Dendritic cell treated with granulocyte-macrophage colony-stimulating factor and Interleukin-4, amounts not matched to agents 40 ng/mL and 50 ng/mL, for 4 days (primary cell): ENCODE measurements at regions not wholly inside any gene's neighbourhood (a gene's known extent, or its start where the extent isn't known, plus 50 kb on each side); places are given as distances from the start of the nearest gene placed in this dataset.

Experiments
- H3K27ac Mint-ChIP-seq: one replicate; pipeline ENCODE4 v1.8.0; 2022; ENCODE audit warnings: mild to moderate bottlenecking, mixed read lengths
- H3K27me3 Mint-ChIP-seq: one replicate; pipeline ENCODE4 v1.8.0; 2022; ENCODE audit warnings: mild to moderate bottlenecking, mixed read lengths
- H3K36me3 Mint-ChIP-seq: one replicate; pipeline ENCODE4 v1.8.0; 2022; ENCODE audit warnings: low read depth, mixed read lengths
- H3K4me1 Mint-ChIP-seq: one replicate; pipeline ENCODE4 v1.8.0; 2022; ENCODE audit warnings: low read depth, mixed read lengths
- H3K4me3 Mint-ChIP-seq: one replicate; pipeline ENCODE4 v1.8.0; 2022; ENCODE audit warnings: mild to moderate bottlenecking, moderate library complexity, mixed read lengths
- H3K9me3 Mint-ChIP-seq: one replicate; pipeline ENCODE4 v1.8.0; 2022; ENCODE audit warnings: mixed read lengths
- intact Hi-C: fragments of 100-400 bp; cut with micrococcal nuclease; formaldehyde crosslinking; loops from one replicate; pipeline ENCODE4 v1.15.0; 2022

GRCh38 chr6:148200293-148200692, 142.3 kb upstream of the SASH1 start:
- Mint-ChIP-seq H3K4me1 (peaks cover 31% of the 10 kb centered on the region), H3K27ac (no peak overlapping the region), H3K9me3 (no peaks in the 10 kb centered on the region), H3K4me3 (no peak overlapping the region), H3K27me3 (peaks cover 67% of the 10 kb centered on the region), H3K36me3 (no peaks in the 10 kb centered on the region)
- intact Hi-C loops, result no loop called here

GRCh38 chr6:148200781-148201180, 141.9 kb upstream of the SASH1 start:
- no peak overlapping the region for H3K27ac Mint-ChIP-seq
- H3K4me1 Mint-ChIP-seq, result peaks cover 31% of the 10 kb centered on the region
- H3K27me3 Mint-ChIP-seq, result peaks cover 70% of the 10 kb centered on the region
- H3K36me3 Mint-ChIP-seq, result no peaks in the 10 kb centered on the region
- H3K9me3 Mint-ChIP-seq, result no peaks in the 10 kb centered on the region
- no peak overlapping the region for H3K4me3 Mint-ChIP-seq
- intact Hi-C loops, result no loop called here

- H3K27ac Mint-ChIP-seq, result no peak overlapping the region
- intact Hi-C loops, result no loop called here
- no peaks in the 10 kb centered on the region for H3K9me3 Mint-ChIP-seq
- H3K27me3 Mint-ChIP-seq, result peaks cover 66% of the 10 kb centered on the region
- no peak overlapping the region for H3K4me3 Mint-ChIP-seq
- peaks cover 31% of the 10 kb centered on the region for H3K4me1 Mint-ChIP-seq
- no peaks in the 10 kb centered on the region for H3K36me3 Mint-ChIP-seq
Observed at GRCh38 chr6:148203281-148203925, 139.2 kb upstream of the SASH1 start.

- peaks cover 66% of the 10 kb centered on the region for H3K27me3 Mint-ChIP-seq
- no peak overlapping the region for H3K27ac Mint-ChIP-seq
- peaks cover 31% of the 10 kb centered on the region for H3K4me1 Mint-ChIP-seq
- no peaks in the 10 kb centered on the region for H3K9me3 Mint-ChIP-seq
- no peaks in the 10 kb centered on the region for H3K36me3 Mint-ChIP-seq
- no peak overlapping the region for H3K4me3 Mint-ChIP-seq
- intact Hi-C loops, result no loop called here
Observed at GRCh38 chr6:148203970-148204369, 138.7 kb upstream of the SASH1 start.

- Mint-ChIP-seq H3K4me3 (no peak overlapping the region), H3K9me3 (no peaks in the 10 kb centered on the region), H3K27me3 (peaks cover 58% of the 10 kb centered on the region), H3K36me3 (no peaks in the 10 kb centered on the region), H3K27ac (no peak overlapping the region), H3K4me1 (peaks cover 19% of the 10 kb centered on the region)
- intact Hi-C loops, result no loop called here
Observed at GRCh38 chr6:148208298-148208697, 134.3 kb upstream of the SASH1 start.

- peaks cover 10% of the 10 kb centered on the region for H3K4me1 Mint-ChIP-seq
- no peaks in the 10 kb centered on the region for H3K36me3 Mint-ChIP-seq
- no peaks in the 10 kb centered on the region for H3K9me3 Mint-ChIP-seq
- peaks cover 40% of the 10 kb centered on the region for H3K27me3 Mint-ChIP-seq
- no peak overlapping the region for H3K4me3 Mint-ChIP-seq
- no peak overlapping the region for H3K27ac Mint-ChIP-seq
- intact Hi-C loops, result no loop called here
Observed at GRCh38 chr6:148211777-148212324, 130.8 kb upstream of the SASH1 start.

GRCh38 chr6:148212366-148212765, 130.3 kb upstream of the SASH1 start:
- peaks cover 35% of the 10 kb centered on the region for H3K27me3 Mint-ChIP-seq
- H3K27ac Mint-ChIP-seq, result peak overlapping the region; percentile 39
- no peaks in the 10 kb centered on the region for H3K9me3 Mint-ChIP-seq
- intact Hi-C loops, result no loop called here
- no peak overlapping the region for H3K4me3 Mint-ChIP-seq
- H3K36me3 Mint-ChIP-seq, result no peaks in the 10 kb centered on the region
- H3K4me1 Mint-ChIP-seq, result peaks cover 10% of the 10 kb centered on the region

- Mint-ChIP-seq H3K27me3 (peaks cover 29% of the 10 kb centered on the region), H3K4me1 (peaks cover 17% of the 10 kb centered on the region), H3K4me3 (no peak overlapping the region), H3K9me3 (no peaks in the 10 kb centered on the region), H3K36me3 (no peaks in the 10 kb centered on the region), H3K27ac (peak overlapping the region; percentile 39)
- intact Hi-C loops, result no loop called here
Observed at GRCh38 chr6:148213366-148213765, 129.3 kb upstream of the SASH1 start.

- no peaks in the 10 kb centered on the region for H3K9me3 Mint-ChIP-seq
- no peak overlapping the region for H3K27ac Mint-ChIP-seq
- intact Hi-C loops, result no loop called here
- H3K4me1 Mint-ChIP-seq, result peaks cover 27% of the 10 kb centered on the region
- peaks cover 28% of the 10 kb centered on the region for H3K27me3 Mint-ChIP-seq
- no peak overlapping the region for H3K4me3 Mint-ChIP-seq
- no peaks in the 10 kb centered on the region for H3K36me3 Mint-ChIP-seq
Observed at GRCh38 chr6:148214667-148215066, 128.0 kb upstream of the SASH1 start.

- Mint-ChIP-seq H3K27ac (no peak overlapping the region), H3K36me3 (no peaks in the 10 kb centered on the region), H3K9me3 (no peaks in the 10 kb centered on the region), H3K4me1 (peaks cover 30% of the 10 kb centered on the region), H3K4me3 (no peak overlapping the region), H3K27me3 (peaks cover 20% of the 10 kb centered on the region)
- intact Hi-C loops, result no loop called here
Observed at GRCh38 chr6:148217051-148217450, 125.6 kb upstream of the SASH1 start.

GRCh38 chr6:148217921-148218320, 124.7 kb upstream of the SASH1 start:
- Mint-ChIP-seq H3K27ac (peak overlapping the region; percentile 80), H3K27me3 (peaks cover 23% of the 10 kb centered on the region), H3K36me3 (no peaks in the 10 kb centered on the region), H3K9me3 (no peaks in the 10 kb centered on the region), H3K4me1 (peaks cover 33% of the 10 kb centered on the region), H3K4me3 (no peak overlapping the region)
- intact Hi-C loops, result no loop called here

GRCh38 chr6:148218542-148219258, 123.9 kb upstream of the SASH1 start:
- peak overlapping the region; percentile 80 for H3K27ac Mint-ChIP-seq
- intact Hi-C loops, result no loop called here
- H3K4me3 Mint-ChIP-seq, result no peak overlapping the region

GRCh38 chr6:148221196-148221979, 121.2 kb upstream of the SASH1 start:
- Mint-ChIP-seq H3K27ac (no peak overlapping the region), H3K4me3 (no peak overlapping the region), H3K9me3 (no peaks in the 10 kb centered on the region), H3K4me1 (peaks cover 33% of the 10 kb centered on the region), H3K36me3 (no peaks in the 10 kb centered on the region), H3K27me3 (peaks cover 15% of the 10 kb centered on the region)
- intact Hi-C loops, result no loop called here

More at GRCh38 chr6:148218542-148219258, 123.9 kb upstream of the SASH1 start:
- Mint-ChIP-seq H3K27me3 (peaks cover 21% of the 10 kb centered on the region), H3K9me3 (no peaks in the 10 kb centered on the region), H3K4me1 (peaks cover 33% of the 10 kb centered on the region), H3K36me3 (no peaks in the 10 kb centered on the region)

- peaks cover 33% of the 10 kb centered on the region for H3K4me1 Mint-ChIP-seq
- no peaks in the 10 kb centered on the region for H3K36me3 Mint-ChIP-seq
- H3K27me3 Mint-ChIP-seq, result peaks cover 17% of the 10 kb centered on the region
- no peaks in the 10 kb centered on the region for H3K9me3 Mint-ChIP-seq
- intact Hi-C loops, result no loop called here
- H3K4me3 Mint-ChIP-seq, result no peak overlapping the region
- H3K27ac Mint-ChIP-seq, result no peak overlapping the region
Observed at GRCh38 chr6:148222376-148222775, 120.3 kb upstream of the SASH1 start.
